Activated naive CD8-positive, alpha-beta T cell treated with anti-CD3 and anti-CD28 coated beads for 36 hours (primary cell): ENCODE measurements at regions not wholly inside any gene's neighbourhood (a gene's known extent, or its start where the extent isn't known, plus 50 kb on each side); places are given as distances from the start of the nearest gene placed in this dataset.

Experiments
- DNase-seq: peaks from one replicate; pipeline ENCODE4 v3.0.0; 2021
- H3K27ac Mint-ChIP-seq: one replicate; pipeline ENCODE4 v1.8.0; 2022; ENCODE audit warnings: mild to moderate bottlenecking, moderate library complexity, mixed read lengths
- H3K27me3 Mint-ChIP-seq: one replicate; pipeline ENCODE4 v1.8.0; 2022; ENCODE audit warnings: mild to moderate bottlenecking, mixed read lengths
- H3K36me3 Mint-ChIP-seq: one replicate; pipeline ENCODE4 v1.8.0; 2021; ENCODE audit warnings: mild to moderate bottlenecking, mixed read lengths
- H3K4me1 Mint-ChIP-seq: one replicate; pipeline ENCODE4 v1.8.0; 2021; ENCODE audit warnings: mixed read lengths
- H3K4me3 Mint-ChIP-seq: one replicate; pipeline ENCODE4 v1.8.0; 2022; ENCODE audit warnings: mild to moderate bottlenecking, moderate library complexity, mixed read lengths
- H3K9me3 Mint-ChIP-seq: one replicate; pipeline ENCODE4 v1.8.0; 2022; ENCODE audit warnings: mixed read lengths

GRCh38 chr1:55981010-55981650 is 598.2 kb downstream of the PLPP3 start:
- H3K27ac Mint-ChIP-seq, result no peak overlapping the region
- no peaks in the 10 kb centered on the region for H3K27me3 Mint-ChIP-seq
- no peak overlapping the region for H3K4me3 Mint-ChIP-seq
- no peaks in the 10 kb centered on the region for H3K36me3 Mint-ChIP-seq
- no peak for DNase-seq
- peaks cover 3% of the 10 kb centered on the region for H3K9me3 Mint-ChIP-seq
- H3K4me1 Mint-ChIP-seq, result no peaks in the 10 kb centered on the region

- H3K27ac Mint-ChIP-seq, result no peak overlapping the region
- H3K4me1 Mint-ChIP-seq, result no peaks in the 10 kb centered on the region
- H3K9me3 Mint-ChIP-seq, result peaks cover 3% of the 10 kb centered on the region
- no peaks in the 10 kb centered on the region for H3K27me3 Mint-ChIP-seq
- H3K4me3 Mint-ChIP-seq, result no peak overlapping the region
- no peak for DNase-seq
- no peaks in the 10 kb centered on the region for H3K36me3 Mint-ChIP-seq
These were observed 598.8 kb downstream of the PLPP3 start for GRCh38 chr1:55980582-55980981.

GRCh38 chr1:55974714-55975441 is 604.5 kb downstream of the PLPP3 start:
- Mint-ChIP-seq H3K27me3 (peaks cover 3% of the 10 kb centered on the region), H3K9me3 (peaks cover 3% of the 10 kb centered on the region), H3K4me3 (no peak overlapping the region), H3K36me3 (no peaks in the 10 kb centered on the region), H3K27ac (no peak overlapping the region), H3K4me1 (no peaks in the 10 kb centered on the region)
- no peak for DNase-seq

- no peak for DNase-seq
- H3K27ac Mint-ChIP-seq, result no peak overlapping the region
- no peaks in the 10 kb centered on the region for H3K36me3 Mint-ChIP-seq
- H3K27me3 Mint-ChIP-seq, result peaks cover 7% of the 10 kb centered on the region
- H3K4me1 Mint-ChIP-seq, result no peaks in the 10 kb centered on the region
- H3K4me3 Mint-ChIP-seq, result no peak overlapping the region
- no peaks in the 10 kb centered on the region for H3K9me3 Mint-ChIP-seq
These were observed 608.7 kb downstream of the PLPP3 start for GRCh38 chr1:55970526-55971110.

- no peaks in the 10 kb centered on the region for H3K36me3 Mint-ChIP-seq
- peaks cover 7% of the 10 kb centered on the region for H3K27me3 Mint-ChIP-seq
- no peaks in the 10 kb centered on the region for H3K4me1 Mint-ChIP-seq
- H3K9me3 Mint-ChIP-seq, result no peaks in the 10 kb centered on the region
- H3K27ac Mint-ChIP-seq, result no peak overlapping the region
- H3K4me3 Mint-ChIP-seq, result no peak overlapping the region
- no peak for DNase-seq
These were observed 610.0 kb downstream of the PLPP3 start for GRCh38 chr1:55969322-55969721.

- no peaks in the 10 kb centered on the region for H3K4me1 Mint-ChIP-seq
- no peak for DNase-seq
- H3K27me3 Mint-ChIP-seq, result peaks cover 7% of the 10 kb centered on the region
- H3K4me3 Mint-ChIP-seq, result no peak overlapping the region
- H3K36me3 Mint-ChIP-seq, result no peaks in the 10 kb centered on the region
- no peak overlapping the region for H3K27ac Mint-ChIP-seq
- no peaks in the 10 kb centered on the region for H3K9me3 Mint-ChIP-seq
These were observed 610.7 kb downstream of the PLPP3 start for GRCh38 chr1:55968661-55969060.

GRCh38 chr1:55965981-55966461 is 613.3 kb downstream of the PLPP3 start:
- Mint-ChIP-seq H3K36me3 (no peaks in the 10 kb centered on the region), H3K9me3 (no peaks in the 10 kb centered on the region), H3K4me3 (no peak overlapping the region), H3K27ac (no peak overlapping the region), H3K4me1 (no peaks in the 10 kb centered on the region), H3K27me3 (peaks cover 3% of the 10 kb centered on the region)
- DNase-seq, result no peak

GRCh38 chr1:55962472-55962871 is 616.9 kb downstream of the PLPP3 start:
- Mint-ChIP-seq H3K36me3 (no peaks in the 10 kb centered on the region), H3K27ac (no peak overlapping the region), H3K27me3 (no peaks in the 10 kb centered on the region), H3K4me1 (no peaks in the 10 kb centered on the region), H3K9me3 (no peaks in the 10 kb centered on the region), H3K4me3 (no peak overlapping the region)
- DNase-seq, result no peak

GRCh38 chr1:55959136-55959548 is 620.2 kb downstream of the PLPP3 start:
- Mint-ChIP-seq H3K4me1 (no peaks in the 10 kb centered on the region), H3K27me3 (no peaks in the 10 kb centered on the region), H3K27ac (no peak overlapping the region), H3K4me3 (no peak overlapping the region), H3K36me3 (no peaks in the 10 kb centered on the region), H3K9me3 (no peaks in the 10 kb centered on the region)
- DNase-seq, result no peak

GRCh38 chr1:55958498-55958897 is 620.9 kb downstream of the PLPP3 start:
- Mint-ChIP-seq H3K4me3 (no peak overlapping the region), H3K4me1 (no peaks in the 10 kb centered on the region), H3K9me3 (no peaks in the 10 kb centered on the region), H3K36me3 (no peaks in the 10 kb centered on the region), H3K27me3 (no peaks in the 10 kb centered on the region), H3K27ac (no peak overlapping the region)
- no peak for DNase-seq

GRCh38 chr1:55957276-55957675 is 622.1 kb downstream of the PLPP3 start:
- H3K4me3 Mint-ChIP-seq, result no peak overlapping the region
- no peaks in the 10 kb centered on the region for H3K36me3 Mint-ChIP-seq
- H3K9me3 Mint-ChIP-seq, result peaks cover under 1% of the 10 kb centered on the region
- H3K4me1 Mint-ChIP-seq, result no peaks in the 10 kb centered on the region
- peaks cover 3% of the 10 kb centered on the region for H3K27me3 Mint-ChIP-seq
- DNase-seq, result no peak
- H3K27ac Mint-ChIP-seq, result no peak overlapping the region

- Mint-ChIP-seq H3K27ac (no peak overlapping the region), H3K4me1 (no peaks in the 10 kb centered on the region), H3K36me3 (no peaks in the 10 kb centered on the region), H3K4me3 (no peak overlapping the region), H3K9me3 (peaks cover 1% of the 10 kb centered on the region), H3K27me3 (peaks cover 3% of the 10 kb centered on the region)
- no peak for DNase-seq
These were observed 624.2 kb downstream of the PLPP3 start for GRCh38 chr1:55955016-55955621.

- Mint-ChIP-seq H3K4me3 (no peak overlapping the region), H3K27me3 (peaks cover 3% of the 10 kb centered on the region), H3K9me3 (peaks cover 1% of the 10 kb centered on the region), H3K36me3 (no peaks in the 10 kb centered on the region), H3K27ac (no peak overlapping the region), H3K4me1 (no peaks in the 10 kb centered on the region)
- DNase-seq, result no peak
These were observed 628.1 kb downstream of the PLPP3 start for GRCh38 chr1:55951291-55951690.

GRCh38 chr1:55947446-55947845 is 631.9 kb downstream of the PLPP3 start:
- Mint-ChIP-seq H3K27ac (no peak overlapping the region), H3K9me3 (peaks cover 1% of the 10 kb centered on the region), H3K4me1 (no peaks in the 10 kb centered on the region), H3K36me3 (no peaks in the 10 kb centered on the region), H3K4me3 (no peak overlapping the region), H3K27me3 (peaks cover 8% of the 10 kb centered on the region)
- DNase-seq, result no peak

- H3K27me3 Mint-ChIP-seq, result peaks cover 8% of the 10 kb centered on the region
- no peaks in the 10 kb centered on the region for H3K36me3 Mint-ChIP-seq
- no peaks in the 10 kb centered on the region for H3K4me1 Mint-ChIP-seq
- no peak overlapping the region for H3K27ac Mint-ChIP-seq
- H3K9me3 Mint-ChIP-seq, result no peaks in the 10 kb centered on the region
- H3K4me3 Mint-ChIP-seq, result no peak overlapping the region
- no peak for DNase-seq
These were observed 635.5 kb downstream of the PLPP3 start for GRCh38 chr1:55943721-55944435.
